CD4-positive, CD25-positive, alpha-beta regulatory T cell (primary cell): ENCODE measurements at regions not wholly inside any gene's neighbourhood (a gene's known extent, or its start where the extent isn't known, plus 50 kb on each side); places are given as distances from the start of the nearest gene placed in this dataset.

ENCODE experiments used
- ATAC-seq, 2 donors: fragments of 150-1000 bp; cut with Tn5 transposase; one replicate each; pipeline ENCODE4 v1.10.0; 2021; ENCODE audit warnings: low read depth in 2 of 2, moderate number of reproducible peaks in 2 of 2, moderate library complexity in 1 of 2
- DNase-seq, 3 donors: peaks; one replicate each; pipeline versions ENCODE4 v3.0.0 to v3.0.0-alpha.2; 2012 to 2022; ENCODE audit warnings: mixed read lengths in 1 of 3
- H3K27ac ChIP-seq: one replicate; pipeline ENCODE4 v1.7.0; 2013; ENCODE audit warnings: mild to moderate bottlenecking, low read length; ENCODE audit not compliant: insufficient read depth, poor library complexity, severe bottlenecking
- H3K27me3 ChIP-seq: one replicate; pipeline ENCODE4 v1.7.0; 2013; ENCODE audit warnings: low read length; ENCODE audit not compliant: control insufficient read depth, insufficient read depth
- H3K36me3 ChIP-seq: one replicate; pipeline ENCODE4 v1.7.0; 2013; ENCODE audit warnings: mild to moderate bottlenecking, low read length, moderate library complexity; ENCODE audit not compliant: control insufficient read depth, insufficient read depth
- H3K4me1 ChIP-seq: 2 replicates; pipeline ENCODE4 v1.7.0; 2013; ENCODE audit warnings: mild to moderate bottlenecking, low read length; ENCODE audit not compliant: insufficient read depth, control insufficient read depth, poor library complexity, severe bottlenecking
- H3K4me3 ChIP-seq: one replicate; pipeline ENCODE4 v1.7.0; 2013; ENCODE audit warnings: low read depth, mild to moderate bottlenecking, low read length, moderate library complexity
- H3K9me3 ChIP-seq, 2 experiments: 1 replicate in 1 of 2; 2 replicates in 1 of 2; pipeline ENCODE4 v1.7.0; 2013; ENCODE audit warnings: low read length in 2 of 2, mild to moderate bottlenecking in 1 of 2, moderate library complexity in 1 of 2; ENCODE audit not compliant: control insufficient read depth in 2 of 2
- H3K27ac Mint-ChIP-seq, 3 donors: one replicate each; pipeline ENCODE4 v1.8.0; 2020 to 2022; ENCODE audit warnings: mild to moderate bottlenecking in 3 of 3, mixed read lengths in 3 of 3, moderate library complexity in 2 of 3
- H3K27me3 Mint-ChIP-seq: one replicate; pipeline ENCODE4 v1.8.0; 2022; ENCODE audit warnings: mild to moderate bottlenecking, mixed read lengths
- H3K36me3 Mint-ChIP-seq: one replicate; pipeline ENCODE4 v1.8.0; 2020; ENCODE audit warnings: mixed read lengths
- H3K4me1 Mint-ChIP-seq, 4 donors: one replicate each; pipeline ENCODE4 v1.8.0; 2020 to 2022; ENCODE audit warnings: mixed read lengths in 4 of 4, mild to moderate bottlenecking in 1 of 4
- H3K4me3 Mint-ChIP-seq, 4 donors: one replicate each; pipeline ENCODE4 v1.8.0; 2020 to 2022; ENCODE audit warnings: mild to moderate bottlenecking in 4 of 4, mixed read lengths in 4 of 4, moderate library complexity in 3 of 4
- H3K9me3 Mint-ChIP-seq, 7 donors: one replicate each; pipeline ENCODE4 v1.8.0; 2020 to 2022; ENCODE audit warnings: mixed read lengths in 7 of 7, mild to moderate bottlenecking in 3 of 7, moderate library complexity in 2 of 7

- no peak overlapping the region for H3K4me3 ChIP-seq
- no peak overlapping the region for H3K4me3 Mint-ChIP-seq
- peaks cover 0 to 3% (median 0%) of the 10 kb centered on the region in 4 donors for H3K4me1 Mint-ChIP-seq
- ATAC-seq (no peak), DNase-seq (no peak)
- no peaks in the 10 kb centered on the region for H3K36me3 ChIP-seq
- no peaks in the 10 kb centered on the region for H3K27me3 ChIP-seq
- peaks cover 18% of the 10 kb centered on the region for H3K27me3 Mint-ChIP-seq
- H3K9me3 Mint-ChIP-seq = peaks cover 0 to 2% (median 0%) of the 10 kb centered on the region in 7 donors
- no peaks in the 10 kb centered on the region for H3K4me1 ChIP-seq
- no peaks in the 10 kb centered on the region for H3K9me3 ChIP-seq
- no peak overlapping the region for H3K27ac ChIP-seq
- H3K27ac Mint-ChIP-seq = no peak overlapping the region
- no peaks in the 10 kb centered on the region for H3K36me3 Mint-ChIP-seq
These were observed 171.3 kb downstream of the NUFIP1 start for GRCh38 chr13:44818016-44818415.

- Histone ChIP-seq H3K27ac (no peak overlapping the region), H3K27me3 (no peaks in the 10 kb centered on the region), H3K4me3 (no peak overlapping the region), H3K36me3 (no peaks in the 10 kb centered on the region), H3K4me1 (no peaks in the 10 kb centered on the region), H3K9me3 (no peaks in the 10 kb centered on the region)
- Mint-ChIP-seq H3K27ac (no peak overlapping the region), H3K4me3 (no peak overlapping the region), H3K27me3 (peaks cover 18% of the 10 kb centered on the region), H3K9me3 (peaks cover 0 to 2% (median 0%) of the 10 kb centered on the region in 7 donors), H3K4me1 (peaks cover 0 to 3% (median 0%) of the 10 kb centered on the region in 4 donors), H3K36me3 (no peaks in the 10 kb centered on the region)
- DNase-seq = no peak
- no peak for ATAC-seq
These were observed 172.1 kb downstream of the NUFIP1 start for GRCh38 chr13:44817131-44817671.

GRCh38 chr13:44816701-44817100, 172.6 kb downstream of the NUFIP1 start:
- H3K27ac Mint-ChIP-seq = no peak overlapping the region
- Histone ChIP-seq H3K4me3 (no peak overlapping the region), H3K27ac (no peak overlapping the region), H3K9me3 (no peaks in the 10 kb centered on the region), H3K27me3 (no peaks in the 10 kb centered on the region), H3K4me1 (no peaks in the 10 kb centered on the region), H3K36me3 (no peaks in the 10 kb centered on the region)
- peaks cover 0 to 2% (median 0%) of the 10 kb centered on the region in 7 donors for H3K9me3 Mint-ChIP-seq
- H3K4me1 Mint-ChIP-seq = peaks cover 0 to 3% (median 0%) of the 10 kb centered on the region in 4 donors
- ATAC-seq (no peak), DNase-seq (no peak)
- no peaks in the 10 kb centered on the region for H3K36me3 Mint-ChIP-seq
- no peak overlapping the region for H3K4me3 Mint-ChIP-seq
- H3K27me3 Mint-ChIP-seq = peaks cover 18% of the 10 kb centered on the region

GRCh38 chr13:44815623-44816022, 173.6 kb downstream of the NUFIP1 start:
- Mint-ChIP-seq H3K27me3 (peaks cover 24% of the 10 kb centered on the region), H3K36me3 (no peaks in the 10 kb centered on the region), H3K27ac (no peak overlapping the region), H3K9me3 (peaks cover 0 to 2% (median 0%) of the 10 kb centered on the region in 7 donors), H3K4me1 (peaks cover 0 to 3% (median 0%) of the 10 kb centered on the region in 4 donors), H3K4me3 (no peak overlapping the region)
- Histone ChIP-seq H3K4me1 (no peaks in the 10 kb centered on the region), H3K4me3 (no peak overlapping the region), H3K36me3 (no peaks in the 10 kb centered on the region), H3K9me3 (no peaks in the 10 kb centered on the region), H3K27ac (no peak overlapping the region), H3K27me3 (no peaks in the 10 kb centered on the region)
- DNase-seq (no peak), ATAC-seq (no peak)

GRCh38 chr13:44814836-44815235, 174.4 kb downstream of the NUFIP1 start:
- Histone ChIP-seq H3K27me3 (no peaks in the 10 kb centered on the region), H3K27ac (no peak overlapping the region), H3K36me3 (no peaks in the 10 kb centered on the region), H3K4me3 (no peak overlapping the region), H3K9me3 (no peaks in the 10 kb centered on the region), H3K4me1 (no peaks in the 10 kb centered on the region)
- H3K36me3 Mint-ChIP-seq = no peaks in the 10 kb centered on the region
- H3K4me3 Mint-ChIP-seq = no peak overlapping the region
- peaks cover 0 to 4% (median 0%) of the 10 kb centered on the region in 7 donors for H3K9me3 Mint-ChIP-seq
- DNase-seq (no peak), ATAC-seq (no peak)
- peaks cover 0 to 3% (median 0%) of the 10 kb centered on the region in 4 donors for H3K4me1 Mint-ChIP-seq
- no peak overlapping the region for H3K27ac Mint-ChIP-seq
- H3K27me3 Mint-ChIP-seq = peaks cover 22% of the 10 kb centered on the region

GRCh38 chr13:44814161-44814560, 175.1 kb downstream of the NUFIP1 start:
- H3K4me3 Mint-ChIP-seq = no peak overlapping the region
- ATAC-seq (no peak), DNase-seq (no peak)
- H3K4me3 ChIP-seq = no peak overlapping the region
- no peak overlapping the region for H3K27ac Mint-ChIP-seq
- peaks cover 22% of the 10 kb centered on the region for H3K27me3 Mint-ChIP-seq
- H3K9me3 Mint-ChIP-seq = peaks cover 0 to 4% (median 0%) of the 10 kb centered on the region in 7 donors
- H3K36me3 ChIP-seq = no peaks in the 10 kb centered on the region
- H3K27ac ChIP-seq = no peak overlapping the region
- H3K4me1 Mint-ChIP-seq = peaks cover 0 to 3% (median 0%) of the 10 kb centered on the region in 4 donors
- no peaks in the 10 kb centered on the region for H3K36me3 Mint-ChIP-seq
- no peaks in the 10 kb centered on the region for H3K9me3 ChIP-seq
- H3K4me1 ChIP-seq = no peaks in the 10 kb centered on the region
- H3K27me3 ChIP-seq = no peaks in the 10 kb centered on the region

- no peak for ATAC-seq
- peaks cover 22% of the 10 kb centered on the region for H3K27me3 Mint-ChIP-seq
- H3K4me3 ChIP-seq = no peak overlapping the region
- H3K4me1 Mint-ChIP-seq = peaks cover 0 to 3% (median 0%) of the 10 kb centered on the region in 4 donors
- H3K36me3 Mint-ChIP-seq = no peaks in the 10 kb centered on the region
- no peak overlapping the region for H3K27ac ChIP-seq
- H3K27me3 ChIP-seq = no peaks in the 10 kb centered on the region
- no peaks in the 10 kb centered on the region for H3K36me3 ChIP-seq
- DNase-seq = no peak
- H3K9me3 Mint-ChIP-seq = peaks cover 0 to 4% (median 0%) of the 10 kb centered on the region in 7 donors
- no peaks in the 10 kb centered on the region for H3K4me1 ChIP-seq
- H3K4me3 Mint-ChIP-seq = no peak overlapping the region
- no peaks in the 10 kb centered on the region for H3K9me3 ChIP-seq
- no peak overlapping the region for H3K27ac Mint-ChIP-seq
These were observed 176.5 kb downstream of the NUFIP1 start for GRCh38 chr13:44812818-44813217.
